ENCODE measurements at regions not wholly inside any gene's neighbourhood (a gene's known extent, or its start where the extent isn't known, plus 50 kb on each side); places are given as distances from the start of the nearest gene placed in this dataset.

- H3K4me3 ChIP-seq (ENCODE audit: low read depth, poor library complexity, severe bottlenecking): no peak overlapping the region
- no peak for DNase-seq (ENCODE audit: low spot score in 2 of 2)
- WGBS, 2 donors: 91 to 97% methylated on average over 5 of the region's 5 CpGs
- TF ChIP-seq POLR2A (IDR thresholded peaks at IDR 0.05) (no peak), CTCF (IDR thresholded peaks at IDR 0.05) (no peak)
- intact Hi-C loops (cut with DNase I; ENCODE audit: low total_unique reads): no loop called here
Measured at GRCh38 chr1:22364326-22364650, 87.4 kb upstream of the ZBTB40 start.

DNA sequence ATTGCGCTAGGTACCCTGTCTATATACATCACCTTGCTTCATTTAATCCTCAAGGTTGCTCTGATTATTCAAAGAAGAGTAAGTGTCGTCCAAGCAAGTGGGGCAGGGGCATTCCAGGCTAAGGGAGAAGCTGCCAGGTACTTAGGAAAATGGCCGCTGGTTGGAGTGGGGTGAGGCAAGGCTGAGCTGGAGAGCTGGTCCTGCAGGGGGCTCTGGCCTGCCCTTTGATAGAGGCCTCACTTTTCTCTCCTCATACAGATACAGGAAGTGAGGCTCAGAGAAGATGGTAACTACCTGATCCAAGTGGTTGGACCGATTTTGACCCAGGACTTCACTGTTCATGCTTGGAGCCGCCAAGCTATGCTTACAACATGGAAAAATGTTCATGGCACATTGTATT is 86.9 kb upstream of the ZBTB40 start:
- no peak for DNase-seq (ENCODE audit: low spot score in 2 of 2)
- H3K4me3 ChIP-seq (ENCODE audit: low read depth, poor library complexity, severe bottlenecking): no peak overlapping the region
- TF ChIP-seq POLR2A (IDR thresholded peaks at IDR 0.05) (no peak), CTCF (IDR thresholded peaks at IDR 0.05) (no peak)
- intact Hi-C loops (cut with DNase I; ENCODE audit: low total_unique reads): no loop called here
- WGBS, 2 donors: 83 to 84% methylated on average over 5 of the region's 5 CpGs

- no peak for DNase-seq (ENCODE audit: low spot score in 2 of 2)
- 87 to 88% methylated on average over 19 of the region's 19 CpGs for WGBS, 2 donors
- TF ChIP-seq CTCF (IDR thresholded peaks at IDR 0.05) (no peak), POLR2A (IDR thresholded peaks at IDR 0.05) (no peak)
Measured at GRCh38 chr1:22365331-22366295, 86.0 kb upstream of the ZBTB40 start.

DNA sequence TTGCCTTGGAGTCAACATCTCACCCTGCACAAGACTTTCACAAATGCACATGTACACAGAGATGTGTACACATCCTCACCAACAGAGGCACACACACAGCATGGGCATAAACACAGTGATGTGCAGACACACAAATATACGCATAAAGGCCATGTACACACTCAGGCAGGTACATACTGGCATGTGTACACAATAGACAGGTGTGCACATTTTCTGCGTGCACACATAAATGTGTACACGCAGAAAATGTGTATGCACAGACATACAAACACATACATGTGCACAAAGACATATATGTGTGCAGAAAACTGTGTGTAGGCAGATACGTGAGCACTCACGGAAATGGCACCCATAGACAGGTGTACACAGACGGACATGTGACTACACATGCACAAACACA is 85.3 kb upstream of the ZBTB40 start:
- intact Hi-C loops (cut with DNase I; ENCODE audit: low total_unique reads): no loop called here
- whole genome bisulfite sequencing, 2 donors: 89 to 91% methylated on average over 6 of the region's 6 CpGs
- no peak for TF ChIP-seq CTCF (IDR thresholded peaks at IDR 0.05)
- TF ChIP-seq POLR2A (IDR thresholded peaks at IDR 0.05): no peak
- no peak overlapping the region for H3K4me3 ChIP-seq (ENCODE audit: low read depth, poor library complexity, severe bottlenecking)
- no peak for DNase-seq (ENCODE audit: low spot score in 2 of 2)

More at GRCh38 chr1:22365331-22366295, 86.0 kb upstream of the ZBTB40 start:
- no peak overlapping the region for H3K4me3 ChIP-seq (ENCODE audit: low read depth, poor library complexity, severe bottlenecking)
- intact Hi-C loops (cut with DNase I; ENCODE audit: low total_unique reads): no loop called here

DNA sequence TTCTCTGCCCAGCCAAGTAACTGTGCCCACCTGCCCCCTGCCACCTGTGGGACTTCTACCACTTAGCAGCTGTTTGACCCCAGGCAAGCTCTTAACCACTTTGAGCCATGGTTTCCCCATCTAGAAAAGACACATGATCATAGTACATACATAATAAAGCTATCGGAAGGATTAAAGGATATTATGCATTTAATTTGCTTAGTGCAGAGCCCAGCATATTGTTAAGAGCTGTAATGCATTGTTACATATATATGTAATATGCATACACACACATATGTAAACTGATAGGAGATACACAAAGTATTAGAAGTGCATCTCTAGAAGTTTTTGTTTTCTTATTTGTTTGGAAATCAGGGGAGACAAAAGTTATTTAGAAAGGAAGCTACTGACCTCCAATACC is 83.5 kb upstream of the ZBTB40 start:
- intact Hi-C loops (cut with DNase I; ENCODE audit: low total_unique reads): no loop called here
- 74 to 85% methylated on average over 1 of the region's 1 CpG for WGBS, 2 donors
- H3K4me3 ChIP-seq (ENCODE audit: low read depth, poor library complexity, severe bottlenecking): no peak overlapping the region
- no peak for DNase-seq (ENCODE audit: low spot score in 2 of 2)
- no peak for TF ChIP-seq POLR2A (IDR thresholded peaks at IDR 0.05)
- TF ChIP-seq CTCF (IDR thresholded peaks at IDR 0.05): no peak
